H9 (cell line): ENCODE measurements at regions not wholly inside any gene's neighbourhood (a gene's known extent, or its start where the extent isn't known, plus 50 kb on each side); places are given as distances from the start of the nearest gene placed in this dataset.

Source experiments
- DNase-seq: peaks from one replicate; pipeline ENCODE4 v3.0.0-alpha.2; 2017
- H2AFZ ChIP-seq: one replicate; pipeline ENCODE4 v1.6.1; 2013; ENCODE audit warnings: mild to moderate bottlenecking, low read length, control low read depth, moderate library complexity
- H2AK5ac ChIP-seq: 2 replicates; pipeline ENCODE4 v1.6.1; 2013; ENCODE audit warnings: low read length, control low read depth, mixed read lengths; ENCODE audit not compliant: insufficient read length
- H2BK120ac ChIP-seq: one replicate; pipeline ENCODE4 v1.6.1; 2013; ENCODE audit warnings: low read depth, mild to moderate bottlenecking, low read length, control low read depth, inconsistent platforms; ENCODE audit not compliant: poor library complexity, severe bottlenecking
- H2BK12ac ChIP-seq: 2 replicates; pipeline ENCODE4 v1.6.1; 2013; ENCODE audit warnings: low read length, control low read depth, mixed read lengths, low read depth; ENCODE audit not compliant: insufficient read length
- H2BK15ac ChIP-seq: 2 replicates; pipeline ENCODE4 v1.6.1; 2013; ENCODE audit warnings: low read depth, low read length, control low read depth
- H2BK20ac ChIP-seq: one replicate; pipeline ENCODE4 v1.6.1; 2013; ENCODE audit warnings: low read depth, mild to moderate bottlenecking, low read length, control low read depth, inconsistent platforms; ENCODE audit not compliant: poor library complexity, severe bottlenecking
- H2BK5ac ChIP-seq: 2 replicates; pipeline ENCODE4 v1.6.1; 2013; ENCODE audit warnings: low read length, control low read depth, mixed read lengths; ENCODE audit not compliant: insufficient read length
- H3K14ac ChIP-seq: 2 replicates; pipeline ENCODE4 v1.6.1; 2013; ENCODE audit warnings: low read length, control low read depth; ENCODE audit not compliant: insufficient read depth
- H3K18ac ChIP-seq: 2 replicates; pipeline ENCODE4 v1.6.1; 2013; ENCODE audit warnings: low read depth, mild to moderate bottlenecking, mixed read lengths, low read length, control low read depth; ENCODE audit not compliant: insufficient read length
- H3K23ac ChIP-seq: 2 replicates; pipeline ENCODE4 v1.6.1; 2013; ENCODE audit warnings: low read length, control low read depth, mixed read lengths, low read depth; ENCODE audit not compliant: insufficient read length
- H3K23me2 ChIP-seq: 2 replicates; pipeline ENCODE4 v1.6.1; 2013; ENCODE audit warnings: low read depth, mild to moderate bottlenecking, mixed read lengths, low read length, control low read depth; ENCODE audit not compliant: insufficient read length, poor library complexity, severe bottlenecking
- H3K27ac ChIP-seq: 2 replicates; pipeline ENCODE4 v1.5.1; 2013; ENCODE audit warnings: low read length, control low read depth, mixed read lengths, low read depth; ENCODE audit not compliant: insufficient read length
- H3K27me3 ChIP-seq: 2 replicates; pipeline ENCODE4 v1.6.1; 2013; ENCODE audit warnings: low read length, control low read depth, inconsistent platforms; ENCODE audit not compliant: insufficient read depth
- H3K4ac ChIP-seq: 2 replicates; pipeline ENCODE4 v1.6.1; 2013; ENCODE audit warnings: low read depth, mild to moderate bottlenecking, control low read depth, inconsistent platforms, low read length, moderate library complexity
- H3K4me1 ChIP-seq: 2 replicates; pipeline ENCODE4 v1.6.1; 2013; ENCODE audit warnings: low read length, control low read depth, inconsistent platforms; ENCODE audit not compliant: insufficient read depth
- H3K4me2 ChIP-seq: 2 replicates; pipeline ENCODE4 v1.6.1; 2013; ENCODE audit warnings: low read length, control low read depth, mixed read lengths; ENCODE audit not compliant: insufficient read length, insufficient read depth
- H3K56ac ChIP-seq: 2 replicates; pipeline ENCODE4 v1.6.1; 2013; ENCODE audit warnings: low read depth, mild to moderate bottlenecking, mixed read lengths, low read length, control low read depth; ENCODE audit not compliant: insufficient read length
- H3K79me1 ChIP-seq: 2 replicates; pipeline ENCODE4 v1.6.1; 2013; ENCODE audit warnings: low read depth, mild to moderate bottlenecking, moderate library complexity, low read length, control low read depth, inconsistent platforms; ENCODE audit not compliant: insufficient read depth, poor library complexity, severe bottlenecking
- H3K79me2 ChIP-seq: 2 replicates; pipeline ENCODE4 v1.6.1; 2013; ENCODE audit warnings: low read length, control low read depth, inconsistent platforms; ENCODE audit not compliant: insufficient read depth
- H3K9ac ChIP-seq: 2 replicates; pipeline ENCODE4 v1.6.1; 2013; ENCODE audit warnings: low read length, control low read depth, mixed read lengths; ENCODE audit not compliant: insufficient read length; ENCODE audit errors: extremely low read depth
- H3K9me3 ChIP-seq: one replicate; pipeline ENCODE4 v1.6.1; 2013; ENCODE audit warnings: low read depth, low read length, inconsistent platforms; ENCODE audit not compliant: control insufficient read depth
- H3T11ph ChIP-seq: one replicate; pipeline ENCODE4 v1.6.1; 2013; ENCODE audit warnings: mild to moderate bottlenecking, low read length, control low read depth, inconsistent platforms
- H4K20me1 ChIP-seq: one replicate; pipeline ENCODE4 v1.6.1; 2013; ENCODE audit not compliant: control insufficient read depth, insufficient read length, insufficient read depth
- H4K5ac ChIP-seq: 2 replicates; pipeline ENCODE4 v1.6.1; 2013; ENCODE audit warnings: low read depth, mild to moderate bottlenecking, mixed read lengths, low read length, control low read depth; ENCODE audit not compliant: insufficient read length
- H4K8ac ChIP-seq: replicated peaks from 2 replicates; pipeline ENCODE4 v1.6.1; 2013; ENCODE audit warnings: low read length, control low read depth, mixed read lengths, low read depth; ENCODE audit not compliant: insufficient read length
- H4K91ac ChIP-seq: 2 replicates; pipeline ENCODE4 v1.6.1; 2013; ENCODE audit warnings: low read depth, mild to moderate bottlenecking, moderate library complexity, mixed read lengths, low read length, control low read depth; ENCODE audit not compliant: insufficient read length
- H3K27ac Mint-ChIP-seq, 3 experiments: 2 replicates in 2 of 3; 3 replicates in 1 of 3; pipeline ENCODE4 v1.8.0; 2020 to 2021; ENCODE audit warnings: mixed read lengths in 3 of 3, mild to moderate bottlenecking in 1 of 3, moderate library complexity in 1 of 3
- H3K27me3 Mint-ChIP-seq: 2 replicates; pipeline ENCODE4 v1.8.0; 2021; ENCODE audit warnings: low read depth, mild to moderate bottlenecking, moderate library complexity, mixed read lengths
- H3K36me3 Mint-ChIP-seq, 3 experiments: 2 replicates in 2 of 3; 3 replicates in 1 of 3; pipeline ENCODE4 v1.8.0; 2020 to 2021; ENCODE audit warnings: low read depth in 3 of 3, mixed read lengths in 3 of 3; ENCODE audit not compliant: insufficient read depth in 1 of 3
- H3K4me1 Mint-ChIP-seq, 2 experiments: 2 replicates each; pipeline ENCODE4 v1.8.0; 2020; ENCODE audit warnings: mixed read lengths in 2 of 2
- H3K4me3 Mint-ChIP-seq, 2 experiments: 2 replicates in 1 of 2; 3 replicates in 1 of 2; pipeline ENCODE4 v1.8.0; 2020 to 2021; ENCODE audit warnings: mild to moderate bottlenecking in 2 of 2, mixed read lengths in 2 of 2, moderate library complexity in 1 of 2
- H3K9me3 Mint-ChIP-seq, 2 experiments: 2 replicates in 1 of 2; 3 replicates in 1 of 2; pipeline ENCODE4 v1.8.0; 2020; ENCODE audit warnings: mild to moderate bottlenecking in 2 of 2, mixed read lengths in 2 of 2, moderate library complexity in 1 of 2
- CTCF ChIP-seq: fragments of 200-600 bp; sonication (generic); conservative IDR thresholded peaks from 3 replicates; pipeline ENCODE4 v1.8.0; 2021; ENCODE audit warnings: antibody characterized with exemption, mild to moderate bottlenecking
- WGBS: extraction: QIAGEN DNeasy Blood & Tissue Kit; methylation state at CpG from one replicate; pipeline ENCODE4 v1.1.7; 2013; ENCODE audit warnings: missing lambda C conversion rate, low lambda C conversion rate, mixed read lengths; ENCODE audit not compliant: insufficient read length; ENCODE audit errors: extremely low coverage; 5-methylcytosine and 5-hydroxymethylcytosine counted together

- no peaks in the 10 kb centered on the region for H3K27me3 Mint-ChIP-seq
- Histone ChIP-seq H3K9me3 (no peaks in the 10 kb centered on the region), H3K56ac (no peak overlapping the region), H2BK120ac (no peak overlapping the region), H3K27me3 (no peaks in the 10 kb centered on the region), H3K4ac (no peak overlapping the region), H2BK12ac (no peak overlapping the region), H3K9ac (no peak overlapping the region), H3K23me2 (no peaks in the 10 kb centered on the region), H2AK5ac (no peak overlapping the region), H3K4me1 (no peaks in the 10 kb centered on the region; the same call in 1 of the 2 replicates), H3K23ac (no peak overlapping the region), H3K18ac (no peak overlapping the region), H4K91ac (no peak overlapping the region), H2AFZ (no peak overlapping the region), H2BK5ac (no peak overlapping the region), H4K5ac (no peak overlapping the region), H4K8ac (no peak overlapping the region), H3T11ph (no peak overlapping the region), H2BK15ac (no peak overlapping the region), H3K4me2 (no peak overlapping the region), H4K20me1 (no peaks in the 10 kb centered on the region), H3K27ac (no peak overlapping the region), H3K14ac (no peak overlapping the region), H3K79me1 (no peaks in the 10 kb centered on the region), H3K79me2 (no peaks in the 10 kb centered on the region), H2BK20ac (no peak overlapping the region)
- H3K27ac Mint-ChIP-seq = no peak overlapping the region
- no CpG with 5 or more reads among the region's 3 CpGs for WGBS
- no peak overlapping the region for H3K4me3 Mint-ChIP-seq
- no peak for DNase-seq
- TF ChIP-seq CTCF = no peak
- no peaks in the 10 kb centered on the region for H3K36me3 Mint-ChIP-seq
- peaks cover 8 to 9% of the 10 kb centered on the region in 2 experiments for H3K4me1 Mint-ChIP-seq
- no peaks in the 10 kb centered on the region for H3K9me3 Mint-ChIP-seq
These were observed 92.2 kb downstream of the P2RY1 start for GRCh38 chr3:152927131-152927530.
